OCI-LY7 (cell line): ENCODE measurements at regions not wholly inside any gene's neighbourhood (a gene's known extent, or its start where the extent isn't known, plus 50 kb on each side); places are given as distances from the start of the nearest gene placed in this dataset.

Source experiments
- EZH2phosphoT487 ChIP-seq: fragments of 200-600 bp; sonication (generic); IDR thresholded peaks from 2 replicates; pipeline ENCODE4 v1.6.1; 2018; ENCODE audit warnings: low read depth, borderline replicate concordance, mild to moderate bottlenecking, mixed run types, antibody characterized with exemption, low read length, moderate library complexity, mixed read lengths
- TF ChIP-seq, protein P1 (sequence below): fragments of 200-600 bp; sonication (generic); conservative IDR thresholded peaks from 2 replicates; pipeline ENCODE4 v1.5.1; 2014; ENCODE audit warnings: mild to moderate bottlenecking, antibody characterized with exemption, low read length, moderate library complexity, mixed read lengths

DNA sequence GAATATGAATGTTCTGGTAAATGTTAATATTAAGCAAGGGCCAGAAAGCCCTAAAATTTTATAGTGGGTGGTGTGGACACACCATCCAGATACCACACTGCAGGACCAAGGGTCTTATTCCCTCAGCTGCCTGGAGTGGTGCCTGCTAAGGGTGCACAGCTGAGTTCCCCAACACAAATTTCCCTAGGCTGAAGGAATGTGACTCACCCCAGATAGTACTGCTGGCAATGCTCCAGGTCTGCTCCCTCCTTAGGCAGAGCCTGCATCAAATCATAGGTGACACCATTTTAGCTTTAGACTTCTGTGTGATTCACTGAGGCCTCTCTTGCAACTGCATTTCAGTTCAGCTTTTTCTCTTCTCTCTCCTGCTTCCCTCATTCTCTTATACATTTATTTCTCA, 321.1 kb downstream of the SATB2 start:
- TF ChIP-seq, protein P1, sequence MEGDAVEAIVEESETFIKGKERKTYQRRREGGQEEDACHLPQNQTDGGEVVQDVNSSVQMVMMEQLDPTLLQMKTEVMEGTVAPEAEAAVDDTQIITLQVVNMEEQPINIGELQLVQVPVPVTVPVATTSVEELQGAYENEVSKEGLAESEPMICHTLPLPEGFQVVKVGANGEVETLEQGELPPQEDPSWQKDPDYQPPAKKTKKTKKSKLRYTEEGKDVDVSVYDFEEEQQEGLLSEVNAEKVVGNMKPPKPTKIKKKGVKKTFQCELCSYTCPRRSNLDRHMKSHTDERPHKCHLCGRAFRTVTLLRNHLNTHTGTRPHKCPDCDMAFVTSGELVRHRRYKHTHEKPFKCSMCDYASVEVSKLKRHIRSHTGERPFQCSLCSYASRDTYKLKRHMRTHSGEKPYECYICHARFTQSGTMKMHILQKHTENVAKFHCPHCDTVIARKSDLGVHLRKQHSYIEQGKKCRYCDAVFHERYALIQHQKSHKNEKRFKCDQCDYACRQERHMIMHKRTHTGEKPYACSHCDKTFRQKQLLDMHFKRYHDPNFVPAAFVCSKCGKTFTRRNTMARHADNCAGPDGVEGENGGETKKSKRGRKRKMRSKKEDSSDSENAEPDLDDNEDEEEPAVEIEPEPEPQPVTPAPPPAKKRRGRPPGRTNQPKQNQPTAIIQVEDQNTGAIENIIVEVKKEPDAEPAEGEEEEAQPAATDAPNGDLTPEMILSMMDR, result no peak
- TF ChIP-seq EZH2phosphoT487, result no peak
